AG04449 (cell line): ENCODE measurements at regions not wholly inside any gene's neighbourhood (a gene's known extent, or its start where the extent isn't known, plus 50 kb on each side); places are given as distances from the start of the nearest gene placed in this dataset.

Experiments
- CTCF ChIA-PET: fragments of 350-600 bp; formaldehyde crosslinking; extraction: SDS; loops from one replicate; lab custom pipeline; 2021; ENCODE audit warnings: antibody characterized with exemption; lab: Yijun Ruan, JAX
- POLR2A ChIA-PET: fragments of 400-600, 350-600 bp; formaldehyde crosslinking; extraction: SDS; loops from one replicate; lab custom pipeline; 2020; ENCODE audit warnings: antibody characterized with exemption, inconsistent platforms; lab: Yijun Ruan, JAX
- DNase-seq: peaks from one replicate; pipeline ENCODE4 v3.0.0-alpha.2; 2010; ENCODE audit warnings: low read depth, low spot score
- H3K4me3 ChIP-seq: 2 replicates; pipeline ENCODE4 v1.5.1; 2011; ENCODE audit warnings: low read depth, mild to moderate bottlenecking, control low read depth, low read length
- CTCF ChIP-seq: IDR thresholded peaks from one replicate; pipeline ENCODE4 v1.5.1; 2011; ENCODE audit warnings: mild to moderate bottlenecking, moderate library complexity, low read length, control low read depth, inconsistent platforms; ENCODE audit not compliant: insufficient read depth; ENCODE audit errors: missing control alignments

- CTCF ChIA-PET: interaction anchor here (0.7 to 0.9 kb wide), 2 partner anchors 20 to 70 kb away, joined by 3 to 4 read pairs; no protein-coding TSS in a partner anchor
- DNase-seq: no peak
- POLR2A ChIA-PET: no interaction called here
- no peak overlapping the region for H3K4me3 ChIP-seq
- no peak for TF ChIP-seq CTCF
Measured at GRCh38 chr10:2972810-2973209, 94.5 kb upstream of the PFKP start.

- no peak for TF ChIP-seq CTCF
- ChIA-PET CTCF (interaction anchor here (0.7 to 1.2 kb wide), 3 partner anchors 19 to 44 kb away, joined by 3 to 4 read pairs (median 3); no protein-coding TSS in a partner anchor), POLR2A (no interaction called here)
- no peak for DNase-seq
- H3K4me3 ChIP-seq: no peak overlapping the region
Measured at GRCh38 chr10:2972216-2972615, 95.1 kb upstream of the PFKP start.

GRCh38 chr10:2970190-2970823, 97.0 kb upstream of the PFKP start:
- no peak for DNase-seq
- ChIA-PET CTCF (no interaction called here), POLR2A (no interaction called here)
- TF ChIP-seq CTCF: no peak
- H3K4me3 ChIP-seq: no peak overlapping the region

- TF ChIP-seq CTCF: no peak
- POLR2A ChIA-PET: interaction anchor here (0.6 to 0.7 kb wide), 2 partner anchors 25 to 403 kb away, joined by 3 read pairs; no protein-coding TSS in a partner anchor
- H3K4me3 ChIP-seq: no peak overlapping the region
- CTCF ChIA-PET: interaction anchor here (0.8 to 2.0 kb wide), 4 partner anchors 9 to 75 kb away, joined by 4 to 15 read pairs (median 9); no protein-coding TSS in a partner anchor
- peak; percentile 28 for DNase-seq
Measured at GRCh38 chr10:2968401-2969058, 98.8 kb upstream of the PFKP start.

- ChIA-PET CTCF (interaction anchor here (1.6 kb wide), 1 partner anchor 77 kb away, joined by 4 read pairs; no protein-coding TSS in a partner anchor), POLR2A (no interaction called here)
- no peak overlapping the region for H3K4me3 ChIP-seq
- no peak for TF ChIP-seq CTCF
- no peak for DNase-seq
Measured at GRCh38 chr10:2966134-2966533, 101.2 kb upstream of the PFKP start.

GRCh38 chr10:2964632-2965296, 102.6 kb upstream of the PFKP start:
- no peak overlapping the region for H3K4me3 ChIP-seq
- no peak for DNase-seq
- no peak for TF ChIP-seq CTCF
- POLR2A ChIA-PET: no interaction called here
- CTCF ChIA-PET: interaction anchor here (2.4 kb wide), 1 partner anchor 36 kb away, joined by 8 read pairs; no protein-coding TSS in a partner anchor
